Stimulated activated CD4-positive, alpha-beta T cell treated with anti-CD3 and anti-CD28 coated beads, TNF-alpha, amount 100 ng/mL, for 24 hours (primary cell): ENCODE measurements at regions not wholly inside any gene's neighbourhood (a gene's known extent, or its start where the extent isn't known, plus 50 kb on each side); places are given as distances from the start of the nearest gene placed in this dataset.
"Not testable (repeated sequence)": the region's sequence is repeated elsewhere in the genome, so short reads cannot be mapped to it uniquely, and the experiment has no call there.

Source experiments
- DNase-seq, 3 experiments: peaks; one replicate each; pipeline ENCODE4 v3.0.0-alpha.2; 2020; ENCODE audit warnings: low read depth in 3 of 3

DNA sequence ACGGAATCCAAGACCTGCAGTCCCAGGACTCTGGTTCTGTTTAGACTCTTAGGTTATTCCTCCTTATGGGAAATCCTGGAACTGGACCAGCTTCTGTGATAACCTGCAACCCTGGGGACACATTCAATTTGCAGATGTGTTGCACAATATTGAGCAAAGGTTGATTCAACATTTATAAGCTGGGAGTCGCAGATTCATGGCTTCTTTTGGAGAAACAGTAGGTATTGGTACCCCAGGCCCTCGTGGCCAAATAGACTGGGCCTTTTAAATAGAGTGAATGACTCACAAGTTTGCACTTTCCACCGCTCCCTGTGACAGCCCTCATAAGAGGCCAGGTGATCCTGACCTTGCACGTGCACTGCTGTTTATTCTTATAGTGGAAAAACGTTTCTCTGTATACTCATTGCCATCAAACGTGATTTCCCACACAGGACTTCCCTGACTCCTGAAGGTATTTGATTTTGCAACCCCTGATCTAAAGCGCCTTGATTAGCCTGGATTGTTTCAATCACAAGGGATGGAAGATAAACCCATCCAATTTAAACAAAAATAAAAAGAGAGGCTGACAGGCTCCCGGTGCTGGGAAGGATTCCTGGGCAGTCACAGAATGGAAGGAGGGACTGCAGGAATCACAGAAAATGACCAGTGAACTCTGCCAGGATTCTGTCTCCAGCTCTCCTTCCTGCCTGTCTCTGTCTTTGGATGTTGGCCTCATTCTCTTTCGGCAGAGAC, 98.0 kb downstream of the VCPKMT start:
- DNase-seq, result no peak

DNA sequence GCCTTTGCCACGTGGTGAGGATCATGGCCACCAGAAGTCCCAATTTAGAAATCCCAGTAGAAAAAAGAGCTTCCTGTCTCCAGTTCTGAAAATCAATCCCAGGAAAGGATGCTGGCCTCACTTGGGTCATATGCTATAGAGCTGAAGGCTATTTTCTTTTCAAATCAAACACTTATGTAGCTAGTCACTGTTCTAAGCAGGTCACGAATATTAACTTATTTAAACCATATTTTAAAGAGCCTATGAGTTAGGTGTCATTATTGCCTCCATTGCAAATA, 97.5 kb downstream of the VCPKMT start:
- no peak for DNase-seq

DNA sequence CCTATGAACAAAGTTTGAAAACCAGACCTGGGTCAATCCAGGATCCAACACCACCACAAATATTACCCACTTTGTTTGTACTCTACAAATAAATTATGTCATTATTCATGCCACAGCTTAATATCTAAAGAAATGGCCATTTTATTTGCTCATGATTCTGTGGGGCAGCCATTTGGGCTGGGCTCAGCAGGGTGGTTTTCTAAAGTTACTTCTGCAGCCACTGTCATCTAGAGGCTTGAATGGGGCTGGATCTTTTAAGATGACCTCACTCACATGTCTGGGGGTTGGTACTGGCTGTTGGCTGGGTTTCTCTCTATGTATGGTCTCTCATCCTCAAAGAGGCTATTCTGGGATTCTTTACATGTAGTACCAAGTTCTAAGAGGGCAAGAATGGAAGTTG, 96.2 kb downstream of the VCPKMT start:
- DNase-seq, result no peak

DNA sequence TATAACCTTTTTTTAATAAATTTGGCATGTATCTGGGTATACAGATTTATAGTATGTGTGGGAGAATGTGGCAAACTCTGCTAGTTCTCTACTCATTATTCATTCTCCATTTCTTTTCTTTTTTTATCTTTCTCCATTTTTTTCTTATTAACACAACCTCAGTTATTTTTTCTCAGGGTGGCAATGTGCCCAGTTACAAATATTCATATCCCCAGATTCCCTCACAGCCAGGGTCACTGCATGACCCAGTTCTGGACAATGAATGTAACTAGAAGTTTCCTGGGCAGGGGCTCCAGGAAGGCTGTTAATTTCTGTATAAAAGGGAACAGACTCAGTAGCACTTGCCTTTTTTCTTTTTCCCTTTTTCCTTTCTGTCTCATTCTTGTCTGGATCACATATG, 95.6 kb downstream of the VCPKMT start:
- DNase-seq, result no peak

DNA sequence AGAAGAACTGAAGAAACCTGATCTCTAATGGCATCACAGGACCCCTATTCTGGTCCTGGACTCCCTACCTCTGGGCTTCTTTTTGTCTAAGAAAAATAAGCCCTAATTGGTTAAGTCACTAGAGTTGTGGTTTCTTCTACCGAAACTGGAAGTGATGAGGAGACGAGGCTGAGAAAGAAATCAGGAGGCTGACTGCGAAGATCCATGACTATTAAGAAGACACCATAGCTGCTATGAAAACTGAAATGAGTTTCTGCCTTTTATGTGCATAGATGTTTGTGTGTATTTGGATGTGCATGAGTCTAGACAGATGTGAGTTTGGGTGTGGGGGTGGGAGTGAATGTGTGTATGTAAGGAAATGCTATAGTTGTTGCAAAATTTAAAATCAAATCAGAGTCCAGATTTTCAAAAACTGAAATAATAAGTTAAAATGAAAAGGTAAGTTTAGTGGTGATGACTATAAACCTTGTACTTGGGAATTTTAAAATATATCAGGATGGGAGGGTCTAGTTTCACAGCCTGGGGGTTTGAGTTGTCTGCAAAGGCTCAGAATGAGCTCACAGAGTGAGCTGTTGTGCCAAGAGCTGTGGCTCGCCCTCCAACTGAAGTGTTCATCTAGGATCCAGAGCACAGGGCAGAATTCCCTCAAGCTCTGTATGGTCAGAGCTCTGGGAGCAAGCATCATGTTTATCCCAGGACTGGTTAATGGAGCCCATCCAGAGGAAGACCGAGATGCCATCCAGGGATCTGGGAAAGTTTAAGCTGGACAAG, 94.9 kb downstream of the VCPKMT start:
- DNase-seq, result no peak

DNA sequence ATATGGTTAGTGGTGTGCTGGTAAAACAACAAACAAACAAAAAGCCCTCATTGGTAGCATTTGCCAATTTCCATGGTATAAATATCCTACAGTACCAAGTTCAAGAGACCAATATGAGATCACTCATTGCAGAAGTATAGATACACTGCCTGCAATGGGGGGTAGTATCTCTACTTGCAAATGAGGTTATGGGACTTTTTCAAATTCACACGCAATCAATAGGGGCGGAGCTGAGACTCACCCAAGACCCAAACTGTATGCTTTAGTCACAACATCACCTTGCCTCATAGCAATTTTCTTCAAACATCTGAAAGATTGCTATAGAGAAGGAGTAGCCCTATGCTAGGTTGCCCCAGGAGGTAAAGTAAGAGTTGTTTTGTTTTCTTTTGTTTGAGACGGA, 93.7 kb downstream of the VCPKMT start:
- DNase-seq, result no peak

DNA sequence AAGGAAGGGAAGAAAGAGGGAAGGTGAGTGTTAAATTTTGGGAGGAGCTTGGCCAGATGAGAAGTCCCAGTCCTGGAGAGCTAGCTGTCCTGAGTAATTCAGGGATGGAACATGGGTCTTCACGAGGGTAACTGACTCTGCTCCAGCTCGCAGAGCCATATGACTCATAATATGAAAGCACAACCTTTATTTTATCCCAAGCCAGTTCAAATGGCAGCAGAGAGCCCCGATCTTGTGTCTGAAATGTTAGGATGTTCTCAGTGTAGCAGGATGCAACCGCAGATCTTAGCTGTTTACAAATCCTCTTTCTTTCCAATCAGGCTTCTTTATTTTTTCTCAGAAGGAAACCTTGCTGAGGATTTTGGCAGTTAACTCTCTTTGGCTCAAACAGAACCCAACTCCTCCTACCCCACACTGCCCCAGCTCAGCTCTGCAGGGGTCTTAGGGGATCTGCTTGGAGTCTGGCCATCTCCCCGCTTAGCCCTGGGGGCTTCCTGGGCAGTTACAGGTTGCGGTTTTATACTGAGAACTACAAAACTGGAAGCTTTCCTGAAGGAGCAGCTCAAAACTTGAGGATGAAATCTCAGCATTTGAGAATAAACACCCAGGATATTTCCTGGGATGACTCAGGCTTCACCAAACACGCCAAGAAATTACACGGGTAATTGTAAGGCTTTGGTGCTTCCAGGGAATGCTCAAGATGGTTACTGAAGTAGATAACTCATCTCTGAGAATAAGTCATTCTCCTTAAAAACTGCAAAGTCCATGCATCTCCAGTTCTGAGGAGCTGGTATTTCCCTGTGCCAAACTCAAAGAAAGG, 92.5 kb downstream of the VCPKMT start:
- DNase-seq, result no peak

DNA sequence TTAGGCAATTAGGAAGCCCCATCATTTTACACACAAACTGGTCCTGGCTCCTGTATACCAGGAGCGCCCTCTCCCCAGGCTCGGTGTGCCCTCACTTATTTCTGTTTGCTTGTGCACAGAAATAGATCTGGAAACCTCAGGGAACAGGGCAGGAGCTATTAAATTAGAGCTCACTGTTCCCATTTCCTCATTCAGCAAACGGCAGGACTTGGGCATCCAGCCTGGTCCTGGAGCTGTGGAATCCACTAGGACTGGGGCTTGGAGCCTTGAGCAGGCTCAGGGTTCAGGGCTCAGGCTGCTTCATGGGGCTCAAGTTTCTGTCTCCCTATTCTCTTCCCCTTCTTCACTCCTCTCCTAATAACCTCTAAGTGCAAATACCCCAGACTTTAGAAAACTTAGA, 91.3 kb downstream of the VCPKMT start:
- DNase-seq, result no peak

DNA sequence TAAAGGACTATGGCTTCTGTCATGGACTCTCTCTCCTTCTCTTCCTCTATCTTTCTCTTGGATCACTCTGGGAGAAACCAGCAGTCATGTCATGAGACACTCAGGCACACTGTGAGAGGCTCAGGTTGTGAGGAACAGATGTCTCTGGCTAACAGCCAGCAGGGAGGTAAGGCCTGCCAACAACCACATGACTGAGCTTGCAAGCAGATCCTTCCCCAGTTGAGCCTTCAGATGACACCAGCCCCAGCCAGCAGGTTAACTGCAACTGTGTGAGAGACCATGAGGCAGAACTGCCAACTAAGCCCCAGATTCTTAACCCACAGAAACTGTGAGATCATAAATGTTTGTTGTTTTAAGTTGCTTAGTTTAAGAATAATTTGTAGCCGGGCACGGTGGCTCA, 90.6 kb downstream of the VCPKMT start:
- no peak for DNase-seq

DNA sequence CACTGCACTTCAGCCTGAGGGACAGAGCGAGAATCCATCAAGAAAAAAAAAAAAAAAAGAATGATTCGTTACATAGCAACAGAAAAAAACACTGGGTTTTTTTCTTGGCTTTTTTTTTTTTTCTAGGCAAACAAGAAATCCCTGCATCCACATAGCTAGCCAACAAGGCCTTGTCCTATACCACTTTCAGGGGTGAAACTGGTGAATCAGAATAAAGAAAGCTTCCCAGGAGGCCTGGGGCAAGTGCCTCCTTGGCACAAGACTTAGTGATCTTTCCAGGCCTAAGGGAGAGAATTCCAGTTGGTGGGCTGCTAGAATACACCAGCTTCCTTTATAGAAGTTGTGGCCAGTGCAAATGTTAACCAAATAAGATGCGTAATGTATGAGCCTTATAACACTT, 90.0 kb downstream of the VCPKMT start:
- no peak for DNase-seq

DNA sequence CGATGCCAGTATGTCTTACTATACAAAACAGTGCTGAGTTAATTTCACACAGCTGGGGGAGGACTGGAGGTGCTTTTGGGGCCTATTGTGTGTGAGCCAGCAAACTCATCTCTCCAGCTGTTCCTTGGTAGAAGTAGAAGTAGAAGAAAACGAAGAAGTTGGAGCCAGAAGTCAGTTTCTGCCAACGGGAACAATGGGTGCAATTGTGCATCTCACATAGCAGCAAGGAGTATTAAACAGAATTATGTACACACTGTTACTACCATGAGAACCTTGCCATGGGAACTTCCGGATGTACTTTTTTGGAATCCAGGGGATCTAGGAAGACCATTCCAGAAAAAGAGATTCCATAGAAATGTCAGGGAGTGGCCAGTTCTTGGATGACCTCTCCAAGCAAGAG, 88.6 kb downstream of the VCPKMT start:
- no peak for DNase-seq

DNA sequence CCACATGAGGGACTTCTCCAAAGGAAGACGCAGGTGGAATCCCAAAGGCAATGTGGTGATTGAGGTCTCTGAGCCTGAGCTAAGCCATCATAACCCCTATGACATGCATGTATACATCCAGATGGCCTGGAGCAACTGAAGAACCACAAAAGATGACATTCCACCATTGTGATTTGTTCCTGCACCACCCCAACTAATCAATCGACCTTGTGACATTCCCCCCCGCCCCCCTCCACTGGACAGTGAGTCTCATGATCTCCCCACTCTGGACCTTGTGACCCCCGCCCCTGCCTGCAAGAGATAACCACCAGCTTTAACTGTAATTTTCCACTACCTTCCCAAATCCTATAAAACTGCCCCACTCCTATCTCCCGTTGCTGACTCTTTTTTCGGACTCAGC, 87.9 kb downstream of the VCPKMT start:
- no peak for DNase-seq

DNA sequence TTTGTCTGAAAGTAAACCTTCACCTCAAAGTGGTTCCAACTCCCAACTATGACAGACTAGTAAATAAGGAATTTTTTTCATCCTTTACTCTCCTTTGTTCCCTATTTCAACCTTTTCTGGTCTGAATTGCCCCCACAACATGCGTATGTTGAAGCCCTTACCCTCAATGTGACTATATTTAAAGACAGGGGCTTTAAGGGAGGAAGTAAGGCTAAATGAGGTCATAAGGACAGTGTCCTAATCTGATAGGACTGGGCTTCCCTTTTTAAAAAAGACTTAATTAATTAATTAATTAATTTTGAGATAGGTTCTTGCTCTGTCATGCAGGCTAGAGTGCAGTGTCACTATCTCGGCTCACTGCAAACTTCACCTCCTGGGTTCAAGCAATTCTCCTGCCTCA, 86.3 kb downstream of the VCPKMT start:
- DNase-seq, result no peak

DNA sequence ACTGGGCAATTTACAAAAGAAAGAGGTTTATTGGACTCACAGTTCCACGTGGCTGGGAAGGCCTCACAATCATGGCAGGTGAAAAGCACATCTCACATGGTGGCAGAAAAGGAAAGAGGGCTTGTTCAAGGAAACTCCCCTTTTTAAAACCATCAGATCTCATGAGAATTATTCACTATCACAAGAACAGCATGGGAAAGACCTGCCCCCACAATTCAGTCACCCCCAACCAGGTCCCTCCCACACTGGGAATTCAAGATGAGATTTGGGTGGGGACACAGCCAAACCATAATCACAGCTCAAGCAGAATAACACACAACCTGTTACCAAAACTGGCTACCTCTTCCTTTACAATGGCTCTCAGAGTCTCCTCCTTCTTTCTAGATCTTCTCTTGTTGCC, 85.5 kb downstream of the VCPKMT start:
- DNase-seq, result not testable (repeated sequence)

DNA sequence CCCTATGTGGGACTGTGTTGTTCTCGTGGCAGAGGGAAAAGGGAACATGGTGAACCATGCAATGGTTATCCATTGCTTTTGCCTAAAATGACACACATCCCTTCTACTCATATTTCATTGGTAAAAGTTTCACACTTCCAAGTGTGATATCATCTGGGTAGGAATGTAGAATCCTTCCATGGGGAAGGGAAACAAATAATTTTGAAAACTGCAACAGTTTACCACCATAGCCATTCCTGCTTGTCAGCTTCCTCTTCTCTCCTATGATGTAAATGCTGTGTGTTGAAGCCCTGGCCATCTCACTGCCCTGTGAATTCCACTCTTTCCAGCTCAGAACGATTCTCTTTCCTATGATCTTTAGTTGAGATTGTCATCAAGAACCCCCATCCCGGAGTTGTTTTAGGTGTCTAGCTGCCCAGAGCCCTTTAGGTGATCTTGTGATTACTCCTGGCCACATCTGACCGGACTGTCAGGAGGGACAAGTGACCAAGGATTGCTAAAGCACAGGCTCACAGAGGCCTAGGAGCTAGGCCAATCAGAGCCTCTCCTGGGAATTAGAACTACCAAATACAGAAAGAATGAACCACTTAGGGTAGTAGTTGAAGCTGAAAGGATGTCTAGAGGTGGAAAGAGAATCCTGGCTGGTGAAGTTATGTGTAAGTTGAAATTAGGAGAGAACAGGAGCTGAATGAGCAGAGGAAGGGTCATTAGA, 84.6 kb downstream of the VCPKMT start:
- no peak for DNase-seq

DNA sequence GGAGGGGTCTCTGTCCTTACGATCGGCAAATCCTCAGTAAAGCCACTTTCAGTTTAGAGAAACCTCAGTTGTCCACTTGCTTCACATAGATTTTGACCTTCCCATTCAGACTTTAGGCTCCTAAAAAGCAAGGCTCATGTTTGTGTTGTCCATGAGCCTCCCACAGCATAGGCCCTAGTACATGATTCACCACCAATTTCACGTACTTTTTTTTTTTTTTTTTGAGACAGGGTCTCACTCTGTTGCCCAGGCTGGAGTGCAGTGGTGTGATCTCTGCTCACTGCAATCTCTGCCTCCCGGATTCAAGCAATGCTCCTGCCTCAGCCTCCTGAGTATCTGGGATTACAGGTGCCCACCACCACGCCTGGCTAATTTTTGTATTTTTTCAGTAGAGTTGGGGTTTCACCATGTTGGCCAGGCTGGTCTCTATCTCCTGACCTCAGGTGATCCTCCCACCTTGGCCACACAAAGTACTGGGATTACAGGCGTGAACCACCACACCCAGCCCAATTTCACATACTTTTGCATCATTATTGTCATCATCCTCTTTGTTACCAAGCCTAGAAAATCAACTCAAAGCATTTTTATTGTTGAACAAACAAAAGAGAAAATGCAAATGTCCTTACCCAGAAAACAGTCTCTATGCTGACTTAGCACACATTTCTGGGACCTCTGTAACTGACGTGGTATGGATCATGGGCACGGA, 83.8 kb downstream of the VCPKMT start:
- DNase-seq, result not testable (repeated sequence)

DNA sequence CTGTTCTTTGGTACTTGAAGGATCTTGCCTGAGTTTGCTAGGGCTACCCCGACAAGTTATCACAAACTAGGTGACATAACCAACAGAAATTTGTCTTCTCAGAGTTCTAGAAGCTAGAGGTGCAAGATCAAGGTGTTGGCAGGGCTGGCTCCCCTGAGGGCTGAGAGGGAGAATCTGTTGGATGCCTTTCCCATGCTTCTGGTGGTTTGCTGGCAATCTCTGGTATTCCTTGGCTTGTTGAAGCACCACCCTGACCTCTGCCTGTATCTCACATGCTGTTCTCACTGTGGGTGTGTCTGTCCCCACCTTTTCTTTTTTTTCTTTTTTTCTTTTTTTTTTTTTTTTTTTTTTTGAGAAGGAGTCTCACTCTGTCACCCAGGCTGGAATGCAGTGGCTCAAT, 81.2 kb downstream of the VCPKMT start:
- no peak for DNase-seq

DNA sequence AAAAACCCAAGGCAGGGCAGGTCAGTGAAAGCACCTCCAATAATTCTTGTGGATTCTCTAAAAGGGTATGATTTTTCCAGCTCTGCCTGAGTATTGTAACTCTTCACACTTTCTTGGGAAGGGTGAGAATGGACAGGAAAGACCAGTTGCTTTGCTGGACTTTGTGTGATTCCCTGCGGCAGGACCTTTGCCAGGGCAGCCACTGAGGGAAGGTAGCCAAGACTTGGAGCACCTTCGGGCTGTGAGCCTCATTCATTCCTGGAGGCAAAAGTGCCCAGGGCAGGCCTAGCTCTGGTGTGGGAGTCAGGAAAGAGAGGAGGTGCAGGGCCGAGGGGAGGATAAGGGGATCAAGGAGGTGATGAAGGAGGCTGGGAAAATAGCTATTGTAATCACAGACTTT, 80.2 kb downstream of the VCPKMT start:
- DNase-seq, result no peak

DNA sequence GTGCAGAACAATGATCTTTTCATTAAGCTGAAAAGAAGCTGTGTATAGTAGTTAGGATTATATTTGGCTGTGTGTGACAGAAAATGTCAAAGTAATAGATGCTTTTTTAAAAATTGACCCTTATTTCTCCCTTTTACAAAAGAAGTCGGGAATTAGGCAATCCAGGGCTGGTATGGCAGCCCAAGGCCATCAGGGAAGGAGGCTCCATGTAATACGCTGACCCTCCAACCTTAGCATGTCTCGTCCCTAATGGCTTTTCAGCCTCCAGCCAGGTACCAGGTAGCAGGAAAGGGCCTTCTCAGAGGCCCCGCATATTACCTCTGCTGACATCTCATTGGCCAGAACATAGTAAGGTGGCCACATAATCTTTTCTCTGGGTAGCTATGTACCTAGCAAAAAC, 79.7 kb downstream of the VCPKMT start:
- no peak for DNase-seq

DNA sequence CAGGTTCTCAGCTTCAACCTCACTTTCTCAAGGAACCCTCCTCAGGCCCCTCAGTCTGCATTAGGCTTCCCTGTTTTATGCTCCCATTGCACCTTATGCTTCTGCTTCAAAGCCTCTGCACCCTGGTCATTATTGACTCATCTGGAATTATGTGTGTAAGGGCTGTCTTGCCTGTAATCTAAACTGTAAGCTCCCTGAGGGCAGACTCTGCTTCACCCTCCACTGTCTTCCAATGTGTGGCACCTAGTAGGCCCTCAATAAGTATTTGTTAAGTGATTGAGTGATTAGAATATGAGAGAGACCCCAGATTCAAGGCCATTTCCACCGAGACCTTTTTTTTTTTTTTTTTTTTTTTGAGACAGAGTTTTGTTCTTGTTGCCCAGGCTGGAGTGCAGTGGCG, 79.1 kb downstream of the VCPKMT start:
- no peak for DNase-seq

DNA sequence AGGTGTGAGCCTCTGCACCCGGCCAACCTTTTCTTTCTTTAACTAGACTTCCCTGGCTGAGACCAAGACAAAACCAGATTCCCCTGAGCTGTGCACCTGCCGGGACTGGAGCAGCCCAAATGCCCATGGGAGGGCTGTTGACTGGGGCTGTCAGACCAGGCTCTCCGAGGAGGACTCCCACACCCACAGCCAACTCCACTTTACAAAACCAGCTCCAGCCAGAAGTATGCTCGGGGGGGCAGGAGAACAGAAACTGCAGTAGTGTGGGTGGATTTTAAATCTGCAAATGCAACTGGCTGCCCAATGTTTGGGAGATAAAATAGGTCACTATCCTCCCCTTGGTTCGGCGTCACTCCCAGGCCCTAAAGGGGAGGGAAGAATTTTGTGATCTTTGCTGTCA, 78.5 kb downstream of the VCPKMT start:
- DNase-seq, result no peak
